Activated CD4-positive, alpha-beta memory T cell treated with anti-CD3 and anti-CD28 coated beads, Interleukin-2, amount 10 ng/mL, durations not matched to agents 7 days and 5 days (primary cell): ENCODE measurements at regions not wholly inside any gene's neighbourhood (a gene's known extent, or its start where the extent isn't known, plus 50 kb on each side); places are given as distances from the start of the nearest gene placed in this dataset.
"Not testable (repeated sequence)": the region's sequence is repeated elsewhere in the genome, so short reads cannot be mapped to it uniquely, and the experiment has no call there.

Source experiments
- CTCF ChIA-PET: fragments of 350-600 bp; sonication (Branson Sonifier 250); formaldehyde crosslinking; loops from one replicate; lab custom pipeline; 2021; ENCODE audit warnings: antibody characterized with exemption, inconsistent platforms; lab: Charles Lee
- POLR2A ChIA-PET: fragments of 350-600 bp; sonication (Branson Sonifier 250); formaldehyde crosslinking; loops from one replicate; lab custom pipeline; 2021; ENCODE audit warnings: antibody characterized with exemption; lab: Charles Lee
- DNase-seq: peaks from one replicate; pipeline ENCODE4 v3.0.0-alpha.2; 2020
- H3K27ac Mint-ChIP-seq: one replicate; pipeline ENCODE4 v1.8.0; 2021; ENCODE audit warnings: mild to moderate bottlenecking, mixed read lengths
- H3K27me3 Mint-ChIP-seq: one replicate; pipeline ENCODE4 v1.8.0; 2021; ENCODE audit warnings: mixed read lengths
- H3K36me3 Mint-ChIP-seq: one replicate; pipeline ENCODE4 v1.8.0; 2021; ENCODE audit warnings: low read depth, mixed read lengths
- H3K4me1 Mint-ChIP-seq: one replicate; pipeline ENCODE4 v1.8.0; 2021; ENCODE audit warnings: mixed read lengths
- H3K4me3 Mint-ChIP-seq: one replicate; pipeline ENCODE4 v1.8.0; 2021; ENCODE audit warnings: mild to moderate bottlenecking, mixed read lengths
- H3K9me3 Mint-ChIP-seq: one replicate; pipeline ENCODE4 v1.8.0; 2021; ENCODE audit warnings: mixed read lengths

- no peak overlapping the region for H3K27ac Mint-ChIP-seq
- ChIA-PET POLR2A (no interaction called here), CTCF (no interaction called here)
- H3K36me3 Mint-ChIP-seq: no peaks in the 10 kb centered on the region
- DNase-seq: no peak
- H3K9me3 Mint-ChIP-seq: peaks cover 3% of the 10 kb centered on the region
- H3K27me3 Mint-ChIP-seq: no peaks in the 10 kb centered on the region
- H3K4me1 Mint-ChIP-seq: no peaks in the 10 kb centered on the region
- H3K4me3 Mint-ChIP-seq: no peak overlapping the region
Measured at GRCh38 chr4:23035521-23036056, 342.9 kb downstream of the GBA3 start.

DNA sequence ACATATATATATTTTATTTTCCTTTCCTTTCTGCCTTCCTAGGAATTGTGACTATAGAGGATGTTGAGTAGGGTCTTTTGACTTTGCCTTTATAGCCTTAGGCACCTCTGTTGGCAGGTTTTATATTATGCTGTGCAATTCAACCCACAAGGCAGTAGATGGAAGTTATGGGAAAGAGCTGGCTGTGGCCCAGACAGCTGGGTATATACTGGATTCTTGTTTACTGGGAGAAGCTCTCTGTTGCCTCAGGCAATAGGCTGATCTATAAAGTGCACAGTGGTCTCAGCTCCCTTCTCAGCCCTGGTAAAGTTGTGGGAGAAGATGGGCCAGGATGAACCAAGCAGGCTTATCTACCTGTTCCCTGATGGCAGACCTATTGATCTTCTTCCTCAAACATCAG is 342.0 kb downstream of the GBA3 start:
- H3K27me3 Mint-ChIP-seq: no peaks in the 10 kb centered on the region
- ChIA-PET CTCF (no interaction called here), POLR2A (no interaction called here)
- DNase-seq: no peak
- no peak overlapping the region for H3K4me3 Mint-ChIP-seq
- H3K9me3 Mint-ChIP-seq: peaks cover 3% of the 10 kb centered on the region
- no peak overlapping the region for H3K27ac Mint-ChIP-seq
- no peaks in the 10 kb centered on the region for H3K36me3 Mint-ChIP-seq
- no peaks in the 10 kb centered on the region for H3K4me1 Mint-ChIP-seq

DNA sequence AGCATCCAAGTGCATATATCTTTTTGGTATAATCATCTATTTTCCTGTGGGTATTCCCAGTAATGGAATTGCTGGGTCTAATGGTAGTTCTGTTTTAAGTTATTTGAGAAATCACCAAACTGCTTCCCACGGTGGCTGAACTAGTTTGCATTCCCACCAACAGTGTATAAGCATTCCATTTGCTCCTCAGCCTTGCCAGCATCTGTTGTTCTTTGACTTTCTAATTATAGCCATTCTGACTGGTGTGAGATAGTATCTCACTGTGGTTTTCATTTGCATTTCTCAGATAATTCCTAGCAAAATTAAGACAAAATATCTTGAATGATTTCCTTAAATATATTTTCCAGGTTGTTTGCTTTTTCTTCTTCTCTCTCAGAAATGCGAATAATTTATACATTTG is 341.1 kb downstream of the GBA3 start:
- H3K27me3 Mint-ChIP-seq: no peaks in the 10 kb centered on the region
- no peak overlapping the region for H3K4me3 Mint-ChIP-seq
- H3K27ac Mint-ChIP-seq: no peak overlapping the region
- H3K9me3 Mint-ChIP-seq: peaks cover 3% of the 10 kb centered on the region
- DNase-seq: no peak
- ChIA-PET POLR2A (no interaction called here), CTCF (no interaction called here)
- no peaks in the 10 kb centered on the region for H3K36me3 Mint-ChIP-seq
- no peaks in the 10 kb centered on the region for H3K4me1 Mint-ChIP-seq

DNA sequence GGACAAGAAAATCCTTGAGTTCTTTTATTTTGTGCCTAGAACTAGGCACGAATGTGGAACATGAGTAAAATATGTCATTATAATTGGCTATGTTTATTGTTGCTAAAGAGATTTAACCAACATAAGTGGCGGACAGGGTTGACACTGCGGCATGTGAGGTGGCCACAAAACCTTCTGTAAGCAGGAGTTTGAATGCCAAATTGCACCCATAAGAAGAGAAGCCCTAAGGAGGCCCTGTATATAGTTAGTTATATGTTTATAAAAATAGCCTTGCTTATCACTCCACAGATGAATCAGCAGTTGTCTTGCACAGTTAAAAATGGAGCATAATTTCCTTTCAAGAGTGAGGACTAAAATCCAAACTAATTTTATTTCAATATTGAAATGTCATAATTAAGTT is 336.1 kb downstream of the GBA3 start:
- POLR2A ChIA-PET: no interaction called here
- CTCF ChIA-PET: no interaction called here
- no peak for DNase-seq
- no peaks in the 10 kb centered on the region for H3K9me3 Mint-ChIP-seq
- H3K27me3 Mint-ChIP-seq: no peaks in the 10 kb centered on the region
- H3K36me3 Mint-ChIP-seq: no peaks in the 10 kb centered on the region
- H3K27ac Mint-ChIP-seq: no peak overlapping the region
- H3K4me3 Mint-ChIP-seq: no peak overlapping the region
- H3K4me1 Mint-ChIP-seq: no peaks in the 10 kb centered on the region

- POLR2A ChIA-PET: no interaction called here
- Mint-ChIP-seq H3K4me1 (no peaks in the 10 kb centered on the region), H3K36me3 (no peaks in the 10 kb centered on the region), H3K27ac (no peak overlapping the region), H3K4me3 (no peak overlapping the region), H3K27me3 (no peaks in the 10 kb centered on the region), H3K9me3 (no peaks in the 10 kb centered on the region)
- CTCF ChIA-PET: no interaction called here
- DNase-seq: no peak
Measured at GRCh38 chr4:23023666-23024065, 330.9 kb downstream of the GBA3 start.

- ChIA-PET CTCF (no interaction called here), POLR2A (no interaction called here)
- no peak for DNase-seq
- H3K36me3 Mint-ChIP-seq: no peaks in the 10 kb centered on the region
- H3K27ac Mint-ChIP-seq: no peak overlapping the region
- no peaks in the 10 kb centered on the region for H3K27me3 Mint-ChIP-seq
- H3K9me3 Mint-ChIP-seq: no peaks in the 10 kb centered on the region
- no peaks in the 10 kb centered on the region for H3K4me1 Mint-ChIP-seq
- H3K4me3 Mint-ChIP-seq: no peak overlapping the region
Measured at GRCh38 chr4:23023121-23023520, 330.4 kb downstream of the GBA3 start.

DNA sequence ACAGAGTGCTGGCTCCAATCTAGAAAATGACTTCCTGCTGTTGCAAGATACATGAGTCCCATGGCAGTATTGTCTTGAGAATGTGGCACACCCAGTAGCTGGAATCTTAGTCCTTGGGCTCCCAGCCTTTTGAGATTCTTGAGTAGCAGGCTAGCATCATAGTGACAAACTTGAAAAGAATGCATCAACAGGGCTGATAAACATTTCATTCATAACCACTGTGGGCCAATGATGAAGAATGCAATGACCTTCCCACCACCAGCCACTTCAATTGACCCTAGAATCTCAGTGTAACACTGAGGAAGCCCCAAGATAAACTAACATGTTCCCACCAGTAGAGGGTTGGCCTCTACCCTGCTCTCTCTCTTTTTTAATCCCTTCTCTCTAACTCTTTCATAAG is 329.3 kb downstream of the GBA3 start:
- Mint-ChIP-seq H3K27ac (no peak overlapping the region), H3K4me1 (no peaks in the 10 kb centered on the region), H3K4me3 (no peak overlapping the region), H3K36me3 (no peaks in the 10 kb centered on the region), H3K27me3 (no peaks in the 10 kb centered on the region), H3K9me3 (no peaks in the 10 kb centered on the region)
- POLR2A ChIA-PET: no interaction called here
- no peak for DNase-seq
- CTCF ChIA-PET: no interaction called here

DNA sequence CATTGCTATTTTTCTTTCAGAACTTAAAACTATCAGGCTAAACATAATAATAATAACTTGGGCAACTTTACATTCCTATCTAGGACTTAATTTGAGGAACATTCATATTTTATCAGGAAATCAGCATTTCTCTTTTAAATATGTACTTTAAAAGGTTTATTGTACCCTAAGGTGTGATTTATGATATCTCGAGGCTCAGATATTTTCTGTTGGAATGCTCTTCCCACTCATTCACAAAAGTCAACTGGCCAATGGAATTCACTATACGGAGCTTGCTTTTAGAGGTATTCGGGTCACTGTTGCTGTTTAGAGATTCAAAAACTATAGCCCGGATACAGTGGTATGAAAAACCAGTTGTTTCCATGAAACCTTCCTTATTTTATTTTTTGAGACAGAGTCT is 328.3 kb downstream of the GBA3 start:
- Mint-ChIP-seq H3K9me3 (no peaks in the 10 kb centered on the region), H3K36me3 (no peaks in the 10 kb centered on the region), H3K27ac (no peak overlapping the region), H3K27me3 (no peaks in the 10 kb centered on the region), H3K4me3 (no peak overlapping the region), H3K4me1 (no peaks in the 10 kb centered on the region)
- ChIA-PET CTCF (no interaction called here), POLR2A (no interaction called here)
- no peak for DNase-seq

DNA sequence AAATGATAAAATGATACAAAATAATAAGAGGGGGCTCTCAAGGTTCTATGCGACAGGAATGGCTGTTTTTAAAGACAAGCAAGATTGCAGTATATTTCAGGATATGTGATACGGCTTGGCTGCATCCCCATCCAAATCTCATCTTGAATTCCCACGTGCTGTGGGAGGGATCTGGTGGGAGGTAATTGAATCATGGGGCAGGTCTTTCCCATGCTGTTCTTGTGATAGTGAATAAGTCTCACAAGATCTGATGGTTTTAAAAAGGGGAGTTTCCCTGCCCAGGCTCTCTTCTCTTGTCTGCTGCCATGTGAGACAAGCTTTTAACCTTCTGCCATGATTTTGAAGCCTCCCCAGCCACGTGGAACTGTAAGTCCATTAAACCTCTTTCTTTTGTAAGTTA is 327.7 kb downstream of the GBA3 start:
- DNase-seq, H3K9me3 Mint-ChIP-seq, H3K27ac Mint-ChIP-seq, H3K4me3 Mint-ChIP-seq, POLR2A ChIA-PET, H3K36me3 Mint-ChIP-seq, CTCF ChIA-PET, H3K27me3 Mint-ChIP-seq, H3K4me1 Mint-ChIP-seq: not testable (repeated sequence)

GRCh38 chr4:23016981-23017380 is 324.2 kb downstream of the GBA3 start:
- ChIA-PET CTCF (no interaction called here), POLR2A (no interaction called here)
- no peak for DNase-seq
- H3K27me3 Mint-ChIP-seq: no peaks in the 10 kb centered on the region
- H3K9me3 Mint-ChIP-seq: no peaks in the 10 kb centered on the region
- no peaks in the 10 kb centered on the region for H3K36me3 Mint-ChIP-seq
- H3K4me1 Mint-ChIP-seq: no peaks in the 10 kb centered on the region
- H3K27ac Mint-ChIP-seq: no peak overlapping the region
- H3K4me3 Mint-ChIP-seq: no peak overlapping the region

GRCh38 chr4:23015821-23016220 is 323.1 kb downstream of the GBA3 start:
- Mint-ChIP-seq H3K9me3 (no peaks in the 10 kb centered on the region), H3K36me3 (no peaks in the 10 kb centered on the region), H3K27me3 (no peaks in the 10 kb centered on the region), H3K4me1 (no peaks in the 10 kb centered on the region), H3K4me3 (no peak overlapping the region), H3K27ac (no peak overlapping the region)
- no peak for DNase-seq
- ChIA-PET POLR2A (no interaction called here), CTCF (no interaction called here)

- H3K9me3 Mint-ChIP-seq: no peaks in the 10 kb centered on the region
- no peak overlapping the region for H3K4me3 Mint-ChIP-seq
- ChIA-PET POLR2A (no interaction called here), CTCF (no interaction called here)
- DNase-seq: no peak
- no peaks in the 10 kb centered on the region for H3K27me3 Mint-ChIP-seq
- H3K36me3 Mint-ChIP-seq: no peaks in the 10 kb centered on the region
- H3K27ac Mint-ChIP-seq: no peak overlapping the region
- no peaks in the 10 kb centered on the region for H3K4me1 Mint-ChIP-seq
Measured at GRCh38 chr4:23009093-23009492, 316.4 kb downstream of the GBA3 start.

DNA sequence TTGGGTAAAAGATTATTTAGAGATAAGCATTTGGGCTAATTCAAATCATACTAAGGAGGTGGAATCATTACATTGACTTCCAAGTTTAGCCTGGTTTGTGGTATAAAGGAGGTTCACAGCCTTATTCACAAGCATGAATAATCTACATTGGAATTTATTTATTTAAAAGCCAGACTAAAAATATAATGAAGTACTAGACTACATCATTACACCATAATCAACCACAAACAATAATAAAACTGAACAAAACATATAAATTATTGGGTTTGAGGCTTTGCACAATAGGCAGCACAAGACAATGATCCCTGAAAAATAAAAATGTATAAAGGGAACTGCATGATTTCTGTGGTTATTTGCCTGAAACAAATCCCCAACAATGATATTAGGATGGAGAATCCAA is 314.0 kb downstream of the GBA3 start:
- Mint-ChIP-seq H3K4me1 (no peaks in the 10 kb centered on the region), H3K4me3 (no peak overlapping the region), H3K27me3 (no peaks in the 10 kb centered on the region), H3K9me3 (no peaks in the 10 kb centered on the region), H3K36me3 (no peaks in the 10 kb centered on the region), H3K27ac (no peak overlapping the region)
- CTCF ChIA-PET: no interaction called here
- POLR2A ChIA-PET: no interaction called here
- DNase-seq: no peak

DNA sequence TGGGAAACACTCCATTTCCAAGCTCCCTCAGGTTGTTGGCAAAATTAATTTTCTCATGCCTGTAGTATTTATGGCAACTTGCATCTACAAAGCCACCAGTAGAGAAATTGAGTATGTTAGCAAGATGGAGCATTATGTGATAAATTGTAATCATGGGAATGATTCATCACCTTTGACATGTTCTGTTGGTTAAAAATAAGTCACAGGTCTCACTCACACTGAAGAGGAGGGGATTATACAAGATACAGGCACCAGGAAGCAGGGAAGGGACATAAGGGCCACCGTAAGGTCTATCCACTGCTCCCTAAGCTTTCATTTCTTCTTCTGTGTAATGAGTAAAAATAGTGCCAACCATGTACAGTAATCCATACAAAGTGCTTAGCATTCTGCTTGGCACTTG is 313.0 kb downstream of the GBA3 start:
- Mint-ChIP-seq H3K9me3 (no peaks in the 10 kb centered on the region), H3K4me3 (no peak overlapping the region), H3K36me3 (no peaks in the 10 kb centered on the region), H3K4me1 (no peaks in the 10 kb centered on the region), H3K27me3 (no peaks in the 10 kb centered on the region), H3K27ac (no peak overlapping the region)
- ChIA-PET POLR2A (no interaction called here), CTCF (no interaction called here)
- no peak for DNase-seq

DNA sequence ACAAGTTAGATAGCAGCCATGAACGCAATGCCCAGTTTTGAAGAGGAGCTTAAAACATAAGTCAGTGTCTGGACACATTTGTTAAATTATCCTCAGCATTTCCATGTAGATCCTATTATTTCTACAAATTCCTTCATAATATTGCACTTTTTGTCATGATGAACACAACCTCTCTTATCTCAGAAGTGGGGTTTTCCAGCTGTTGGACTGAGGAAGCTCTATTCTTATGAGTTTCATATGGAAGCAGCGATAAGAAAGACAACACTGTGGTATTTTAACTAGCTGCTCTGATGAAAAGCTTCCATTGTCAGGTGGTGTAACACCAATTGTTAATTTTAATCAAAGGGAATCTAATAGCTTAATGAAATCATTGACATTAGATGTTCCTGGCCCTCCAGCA is 308.7 kb downstream of the GBA3 start:
- Mint-ChIP-seq H3K4me1 (no peaks in the 10 kb centered on the region), H3K9me3 (peaks cover 3% of the 10 kb centered on the region), H3K4me3 (no peak overlapping the region), H3K27ac (no peak overlapping the region), H3K36me3 (no peaks in the 10 kb centered on the region), H3K27me3 (no peaks in the 10 kb centered on the region)
- CTCF ChIA-PET: no interaction called here
- POLR2A ChIA-PET: no interaction called here
- DNase-seq: no peak
